ENCODE measurements at regions not wholly inside any gene's neighbourhood (a gene's known extent, or its start where the extent isn't known, plus 50 kb on each side); places are given as distances from the start of the nearest gene placed in this dataset.

- Histone ChIP-seq H3K27ac (no peak overlapping the region), H3K4me1 (no peaks in the 10 kb centered on the region), H3K9me3 (no peaks in the 10 kb centered on the region), H3K27me3 (no peaks in the 10 kb centered on the region), H3K4me3 (no peak overlapping the region), H3K36me3 (ENCODE audit: low read depth, missing control alignments) (no peaks in the 10 kb centered on the region)
- intact Hi-C loops (cut with DNase I; ENCODE audit: low total_unique reads) = no loop called here
- 81 to 87% methylated on average over 2 of the region's 2 CpGs for WGBS, 2 donors
- DNase-seq = no peak
- TF ChIP-seq POLR2A (IDR thresholded peaks at IDR 0.05) (no peak), CTCF (IDR thresholded peaks at IDR 0.05) (no peak)
Measured at GRCh38 chr16:64704386-64704785, 417.5 kb downstream of the CDH11 start.

- H3K27ac ChIP-seq = no peak overlapping the region
- TF ChIP-seq POLR2A (IDR thresholded peaks at IDR 0.05) (no peak), CTCF (IDR thresholded peaks at IDR 0.05) (no peak)
- no peaks in the 10 kb centered on the region for H3K36me3 ChIP-seq (ENCODE audit: low read depth, missing control alignments)
- no peak for DNase-seq
- intact Hi-C loops (cut with DNase I; ENCODE audit: low total_unique reads) = no loop called here
- no peaks in the 10 kb centered on the region for H3K27me3 ChIP-seq
- H3K9me3 ChIP-seq = no peaks in the 10 kb centered on the region
- WGBS, 2 donors = 50 to 75% methylated on average over 1 of the region's 1 CpG
- no peaks in the 10 kb centered on the region for H3K4me1 ChIP-seq
- no peak overlapping the region for H3K4me3 ChIP-seq
Measured at GRCh38 chr16:64702415-64702814, 419.4 kb downstream of the CDH11 start.

GRCh38 chr16:64700628-64701027, 421.2 kb downstream of the CDH11 start:
- no peak overlapping the region for H3K4me3 ChIP-seq
- H3K9me3 ChIP-seq = no peaks in the 10 kb centered on the region
- H3K36me3 ChIP-seq (ENCODE audit: low read depth, missing control alignments) = no peaks in the 10 kb centered on the region
- TF ChIP-seq CTCF (IDR thresholded peaks at IDR 0.05) = no peak
- no peak for TF ChIP-seq POLR2A (IDR thresholded peaks at IDR 0.05)
- no peak overlapping the region for H3K27ac ChIP-seq
- peaks cover 4% of the 10 kb centered on the region for H3K4me1 ChIP-seq
- no peak for DNase-seq
- WGBS, 2 donors = 95 to 100% methylated on average over 2 to 3 of the region's 3 CpGs
- no peaks in the 10 kb centered on the region for H3K27me3 ChIP-seq
- intact Hi-C loops (cut with DNase I; ENCODE audit: low total_unique reads) = no loop called here

GRCh38 chr16:64696866-64697265, 425.0 kb downstream of the CDH11 start:
- intact Hi-C loops (cut with DNase I; ENCODE audit: low total_unique reads) = no loop called here
- TF ChIP-seq CTCF (IDR thresholded peaks at IDR 0.05) = no peak
- no peak for TF ChIP-seq POLR2A (IDR thresholded peaks at IDR 0.05)
- H3K36me3 ChIP-seq (ENCODE audit: low read depth, missing control alignments) = no peaks in the 10 kb centered on the region
- 84 to 87% methylated on average over 1 of the region's 1 CpG for WGBS, 2 donors
- H3K4me3 ChIP-seq = no peak overlapping the region
- H3K27ac ChIP-seq = no peak overlapping the region
- H3K4me1 ChIP-seq = peaks cover 5% of the 10 kb centered on the region
- no peaks in the 10 kb centered on the region for H3K27me3 ChIP-seq
- no peak for DNase-seq
- no peaks in the 10 kb centered on the region for H3K9me3 ChIP-seq

GRCh38 chr16:64695684-64696083, 426.2 kb downstream of the CDH11 start:
- 49 to 57% methylated on average over 4 of the region's 4 CpGs for WGBS, 2 donors
- no peak overlapping the region for H3K27ac ChIP-seq
- H3K27me3 ChIP-seq = no peaks in the 10 kb centered on the region
- H3K36me3 ChIP-seq (ENCODE audit: low read depth, missing control alignments) = no peaks in the 10 kb centered on the region
- DNase-seq = no peak
- no peaks in the 10 kb centered on the region for H3K9me3 ChIP-seq
- H3K4me1 ChIP-seq = peaks cover 5% of the 10 kb centered on the region
- no peak overlapping the region for H3K4me3 ChIP-seq
- TF ChIP-seq CTCF (IDR thresholded peaks at IDR 0.05) = no peak
- TF ChIP-seq POLR2A (IDR thresholded peaks at IDR 0.05) = no peak
- intact Hi-C loops (cut with DNase I; ENCODE audit: low total_unique reads) = no loop called here

Data from testis (tissue), 2 donors.